ENCODE measurements at regions not wholly inside any gene's neighbourhood (a gene's known extent, or its start where the extent isn't known, plus 50 kb on each side); places are given as distances from the start of the nearest gene placed in this dataset.

- H3K4me3 ChIP-seq, result no peak overlapping the region
- TF ChIP-seq POLR2AphosphoS5 (IDR thresholded peaks at IDR 0.05) (no peak), CTCF (IDR thresholded peaks at IDR 0.05) (no peak), POLR2A (IDR thresholded peaks at IDR 0.05) (no peak), EP300 (IDR thresholded peaks at IDR 0.05) (no peak)
- no peaks in the 10 kb centered on the region for H3K36me3 ChIP-seq
- intact Hi-C loops (cut with DNase I; ENCODE audit: low total_unique reads), result no loop called here
- DNase-seq, result no peak
- no peaks in the 10 kb centered on the region for H3K9me3 ChIP-seq
- peaks cover 0 to 6% (median 0%) of the 10 kb centered on the region in 4 donors for H3K4me1 ChIP-seq
- no peaks in the 10 kb centered on the region for H3K27me3 ChIP-seq
- no peak overlapping the region for H3K27ac ChIP-seq
- 87 to 90% (median 88%) methylated on average over 7 of the region's 7 CpGs for WGBS, 5 donors
These were observed 407.1 kb upstream of the SLC14A2 start for GRCh38 chr18:45208164-45208563.

- intact Hi-C loops (cut with DNase I; ENCODE audit: low total_unique reads), result no loop called here
- Histone ChIP-seq H3K4me3 (no peak overlapping the region), H3K36me3 (no peaks in the 10 kb centered on the region), H3K9me3 (no peaks in the 10 kb centered on the region), H3K27me3 (no peaks in the 10 kb centered on the region), H3K4me1 (peaks cover 0 to 13% (median 2%) of the 10 kb centered on the region in 4 donors), H3K27ac (no peak overlapping the region)
- DNase-seq, result peak; percentile 87 to 90
- TF ChIP-seq POLR2A (IDR thresholded peaks at IDR 0.05) (no peak), CTCF (IDR thresholded peaks at IDR 0.05) (peak in 5 of 7 experiments; percentile 72 to 94 (median 84))
- WGBS, 5 donors, result 57 to 65% (median 61%) methylated on average over 13 of the region's 13 CpGs
These were observed 402.9 kb upstream of the SLC14A2 start for GRCh38 chr18:45212181-45213039.

DNA sequence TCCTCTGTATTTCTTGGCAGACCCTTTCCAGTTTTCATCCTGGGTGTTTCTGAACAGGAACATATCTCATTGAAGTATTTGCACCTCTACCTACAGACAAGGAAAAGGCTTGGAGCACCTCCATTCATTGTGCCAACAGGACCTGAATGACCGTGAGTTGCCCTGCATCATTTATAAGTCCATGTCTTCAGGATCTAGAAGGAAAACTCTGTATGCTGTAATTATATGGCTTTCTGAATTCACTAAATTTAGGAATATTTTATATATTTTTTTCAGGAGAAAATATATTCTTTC, 402.3 kb upstream of the SLC14A2 start:
- intact Hi-C loops (cut with DNase I; ENCODE audit: low total_unique reads), result no loop called here
- Histone ChIP-seq H3K27ac (no peak overlapping the region), H3K27me3 (no peaks in the 10 kb centered on the region), H3K4me3 (no peak overlapping the region), H3K36me3 (no peaks in the 10 kb centered on the region), H3K9me3 (no peaks in the 10 kb centered on the region), H3K4me1 (peaks cover 0 to 13% (median 2%) of the 10 kb centered on the region in 4 donors)
- no peak for TF ChIP-seq POLR2AphosphoS5 (IDR thresholded peaks at IDR 0.05)
- no peak for TF ChIP-seq EP300 (IDR thresholded peaks at IDR 0.05)
- DNase-seq, result no peak
- 93 to 100% (median 97%) methylated on average over 1 of the region's 1 CpG for WGBS, 5 donors

- no peak for TF ChIP-seq CTCF (IDR thresholded peaks at IDR 0.05)
- no peak for TF ChIP-seq POLR2A (IDR thresholded peaks at IDR 0.05)
- no peak for TF ChIP-seq EP300 (IDR thresholded peaks at IDR 0.05)
- intact Hi-C loops (cut with DNase I; ENCODE audit: low total_unique reads), result no loop called here
- no peak overlapping the region for H3K4me3 ChIP-seq
- no peak overlapping the region for H3K27ac ChIP-seq
- peaks cover 0 to 8% (median 2%) of the 10 kb centered on the region in 4 donors for H3K4me1 ChIP-seq
- no peaks in the 10 kb centered on the region for H3K27me3 ChIP-seq
- H3K9me3 ChIP-seq, result no peaks in the 10 kb centered on the region
- H3K36me3 ChIP-seq, result no peaks in the 10 kb centered on the region
- DNase-seq, result no peak
- WGBS, 5 donors, result 74 to 87% (median 86%) methylated on average over 6 of the region's 6 CpGs
These were observed 396.8 kb upstream of the SLC14A2 start for GRCh38 chr18:45218436-45218835.

DNA sequence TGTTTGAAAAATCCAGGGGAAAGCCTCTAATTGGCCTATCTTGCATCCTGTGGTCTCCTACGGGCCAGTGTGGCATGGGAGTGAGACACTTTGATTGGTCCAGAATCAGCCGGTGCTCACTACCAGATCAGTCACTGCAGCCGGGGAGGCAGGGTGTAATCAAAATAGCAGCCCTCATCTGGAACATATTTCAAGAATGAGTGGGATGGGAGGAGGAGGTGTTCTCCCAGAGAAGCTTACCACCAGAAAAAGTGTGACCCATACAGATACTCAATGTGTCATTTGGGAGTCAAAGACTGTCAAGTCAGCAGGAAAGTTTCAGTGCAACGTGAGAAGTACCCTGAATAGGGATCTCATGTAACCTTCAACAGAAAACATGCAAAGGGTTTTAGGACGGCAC, 393.9 kb upstream of the SLC14A2 start:
- Histone ChIP-seq H3K4me3 (no peak overlapping the region), H3K9me3 (no peaks in the 10 kb centered on the region), H3K36me3 (no peaks in the 10 kb centered on the region), H3K4me1 (no peaks in the 10 kb centered on the region), H3K27me3 (no peaks in the 10 kb centered on the region), H3K27ac (no peak overlapping the region)
- WGBS, 5 donors, result 82 to 92% (median 91%) methylated on average over 5 of the region's 5 CpGs
- TF ChIP-seq EP300 (IDR thresholded peaks at IDR 0.05), result no peak
- no peak for TF ChIP-seq CTCF (IDR thresholded peaks at IDR 0.05)
- no peak for TF ChIP-seq POLR2AphosphoS5 (IDR thresholded peaks at IDR 0.05)
- TF ChIP-seq POLR2A (IDR thresholded peaks at IDR 0.05), result no peak
- DNase-seq, result no peak
- intact Hi-C loops (cut with DNase I; ENCODE audit: low total_unique reads), result no loop called here

Data from stomach (tissue), 8 donors.